Bone marrow (tissue), 2 donors: ENCODE measurements at regions not wholly inside any gene's neighbourhood (a gene's known extent, or its start where the extent isn't known, plus 50 kb on each side); places are given as distances from the start of the nearest gene placed in this dataset.

ENCODE experiments used
- DNase-seq, 2 donors: peaks; one replicate each; lab custom pipeline; 2025; lab: John Stamatoyannopoulos, UW

DNA sequence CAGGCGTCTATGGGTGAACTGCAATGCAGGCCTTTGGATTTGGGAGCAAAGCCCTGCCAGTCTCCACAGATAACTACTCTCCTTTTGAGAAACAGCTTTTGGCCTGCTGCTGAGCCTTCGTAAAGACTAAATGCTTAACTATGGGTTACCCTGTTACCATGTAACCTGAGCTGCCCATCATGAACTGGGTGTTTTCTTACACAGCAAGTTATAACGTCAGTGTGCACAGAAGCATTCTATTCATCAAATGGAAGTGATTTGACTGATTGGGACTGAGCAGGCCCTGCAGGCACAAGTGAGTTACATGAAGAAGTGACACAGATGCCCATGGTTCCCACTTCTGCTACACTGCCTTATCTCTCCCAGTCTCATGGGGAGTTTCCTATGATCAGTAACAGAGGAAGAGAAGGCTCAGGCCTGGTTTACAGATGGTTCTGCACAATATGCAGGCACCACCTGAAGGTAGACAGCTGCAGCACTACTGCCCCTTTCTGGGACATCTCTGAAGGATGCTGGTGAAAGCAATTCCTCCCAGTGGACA is 319.1 kb downstream of the CD83 start:
- DNase-seq: no peak

DNA sequence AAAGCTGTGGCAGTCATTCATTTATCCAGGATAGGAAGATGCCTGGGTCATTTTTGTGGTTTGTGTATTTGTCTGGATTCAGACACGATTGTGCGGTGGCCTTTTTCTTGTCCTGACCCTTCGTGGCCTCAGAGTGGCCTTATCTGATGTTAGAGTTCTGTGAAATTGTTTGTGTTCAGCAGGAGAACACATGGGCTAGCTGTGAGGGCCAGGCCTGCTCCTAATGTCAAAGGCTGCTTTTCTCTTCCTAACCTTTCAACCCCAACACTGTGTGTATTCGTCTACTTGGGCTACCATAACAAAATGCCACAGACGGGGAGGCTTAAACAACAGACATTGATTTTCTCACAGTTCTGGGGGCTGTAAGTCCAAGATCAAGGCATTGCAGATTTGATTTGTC is 321.8 kb downstream of the CD83 start:
- no peak for DNase-seq

GRCh38 chr6:14440215-14440910 is 322.8 kb downstream of the CD83 start:
- no peak for DNase-seq

- no peak for DNase-seq
Observed at GRCh38 chr6:14440940-14441781, 323.6 kb downstream of the CD83 start.

- peak in 1 of 2 donors; percentile 58 for DNase-seq
Observed at GRCh38 chr6:14442242-14442641, 324.7 kb downstream of the CD83 start.

DNA sequence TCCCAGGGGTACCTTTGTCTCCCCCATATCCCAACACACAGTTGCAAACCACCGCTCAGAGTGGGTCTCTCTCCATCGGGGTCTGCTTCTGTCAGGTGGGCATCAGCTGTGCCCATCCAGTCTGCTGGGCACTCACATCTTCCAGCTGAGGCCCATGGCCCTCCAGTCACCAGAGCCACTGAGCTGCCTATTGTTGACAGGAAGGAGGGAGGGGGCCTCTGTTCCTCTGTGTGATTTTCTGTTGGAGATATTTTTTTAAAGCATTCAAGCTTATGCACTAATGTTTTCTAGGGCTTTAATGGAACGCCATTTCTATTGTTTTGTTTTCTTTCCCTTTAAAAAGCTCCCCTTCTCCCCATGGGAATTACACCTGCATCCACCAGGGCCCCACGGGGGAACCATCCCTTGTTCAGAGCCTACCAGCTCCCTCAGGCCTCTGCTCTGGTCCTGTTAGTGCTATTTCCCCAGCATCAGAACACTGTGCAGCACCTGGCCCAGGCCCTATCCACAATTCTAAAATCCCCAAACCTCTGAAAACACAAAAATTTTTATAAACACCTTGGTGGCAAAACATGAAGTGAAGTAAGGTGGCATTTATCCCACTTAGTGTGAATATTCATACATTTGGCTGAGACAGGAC is 326.2 kb downstream of the CD83 start:
- DNase-seq: no peak

DNA sequence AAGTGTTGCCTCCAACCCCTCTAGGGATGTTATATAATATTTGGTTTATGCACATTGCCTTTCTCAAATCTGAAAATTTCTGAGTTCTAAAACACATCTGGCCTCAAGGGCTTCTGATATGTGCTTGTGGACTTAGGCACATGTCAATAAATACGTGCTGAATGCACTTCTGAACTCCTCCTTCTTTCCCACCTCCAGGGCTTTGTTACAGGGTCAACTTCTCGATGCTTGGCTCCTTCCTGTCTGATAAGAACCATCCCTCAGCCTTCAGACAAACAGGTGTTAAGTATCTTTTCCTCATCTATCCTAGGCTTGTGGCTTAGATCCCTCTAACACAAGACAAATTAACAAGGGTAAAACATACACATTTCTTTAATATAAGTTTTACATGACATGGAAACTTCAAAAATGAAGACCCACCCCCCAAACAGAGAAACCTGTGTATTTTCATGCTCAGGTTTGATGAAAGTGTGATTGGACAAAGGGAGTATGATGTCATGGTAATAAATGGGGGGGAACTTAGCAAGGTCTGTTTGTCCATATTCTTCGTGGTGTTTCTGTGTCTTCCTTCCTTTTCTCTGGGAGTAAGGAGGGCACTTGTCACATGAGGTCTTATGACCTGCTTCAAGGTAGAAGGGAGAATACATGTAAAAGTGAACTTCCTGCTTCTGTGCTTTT is 326.9 kb downstream of the CD83 start:
- DNase-seq: no peak

GRCh38 chr6:14447240-14447639 is 329.7 kb downstream of the CD83 start:
- DNase-seq: no peak

DNA sequence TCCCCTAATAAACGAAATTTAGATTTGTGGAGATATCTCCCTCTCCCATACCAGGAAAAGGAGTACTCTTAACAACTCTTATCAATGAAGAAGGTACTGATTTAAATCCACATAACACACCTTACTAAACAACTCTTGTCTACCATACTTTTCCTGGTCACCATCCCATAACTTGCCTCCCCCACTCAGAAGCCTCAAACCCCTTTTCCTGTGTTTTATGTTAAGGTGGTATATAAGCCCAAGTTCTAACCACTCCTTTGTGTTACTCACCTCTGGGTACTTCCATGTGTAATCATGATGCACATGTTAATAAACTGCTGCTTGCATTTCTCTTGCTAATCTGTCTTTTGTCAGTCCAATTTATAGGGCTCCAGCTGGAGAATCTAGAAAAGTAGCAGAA is 330.7 kb downstream of the CD83 start:
- no peak for DNase-seq

GRCh38 chr6:14450133-14450504 is 332.5 kb downstream of the CD83 start:
- no peak for DNase-seq

DNA sequence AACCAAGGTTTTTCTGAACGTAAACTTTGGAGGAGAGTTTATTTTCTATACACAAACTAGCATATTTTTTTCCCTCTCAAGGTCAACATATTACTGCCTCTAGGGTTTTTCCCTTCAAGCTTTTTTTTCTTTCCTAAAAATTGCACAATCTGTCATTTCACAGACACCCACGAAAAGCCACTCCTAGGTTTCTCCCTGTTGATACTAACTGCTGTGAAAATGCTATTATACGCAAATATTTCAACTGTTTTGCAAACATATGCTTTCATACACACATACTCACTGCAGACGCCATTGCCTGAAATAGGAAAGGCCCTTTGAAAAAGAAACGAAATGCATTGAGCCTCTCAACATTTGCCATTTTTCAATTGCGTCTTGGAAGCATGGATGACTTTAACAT is 333.0 kb downstream of the CD83 start:
- no peak for DNase-seq

- DNase-seq: no peak
Observed at GRCh38 chr6:14451594-14452374, 334.2 kb downstream of the CD83 start.

DNA sequence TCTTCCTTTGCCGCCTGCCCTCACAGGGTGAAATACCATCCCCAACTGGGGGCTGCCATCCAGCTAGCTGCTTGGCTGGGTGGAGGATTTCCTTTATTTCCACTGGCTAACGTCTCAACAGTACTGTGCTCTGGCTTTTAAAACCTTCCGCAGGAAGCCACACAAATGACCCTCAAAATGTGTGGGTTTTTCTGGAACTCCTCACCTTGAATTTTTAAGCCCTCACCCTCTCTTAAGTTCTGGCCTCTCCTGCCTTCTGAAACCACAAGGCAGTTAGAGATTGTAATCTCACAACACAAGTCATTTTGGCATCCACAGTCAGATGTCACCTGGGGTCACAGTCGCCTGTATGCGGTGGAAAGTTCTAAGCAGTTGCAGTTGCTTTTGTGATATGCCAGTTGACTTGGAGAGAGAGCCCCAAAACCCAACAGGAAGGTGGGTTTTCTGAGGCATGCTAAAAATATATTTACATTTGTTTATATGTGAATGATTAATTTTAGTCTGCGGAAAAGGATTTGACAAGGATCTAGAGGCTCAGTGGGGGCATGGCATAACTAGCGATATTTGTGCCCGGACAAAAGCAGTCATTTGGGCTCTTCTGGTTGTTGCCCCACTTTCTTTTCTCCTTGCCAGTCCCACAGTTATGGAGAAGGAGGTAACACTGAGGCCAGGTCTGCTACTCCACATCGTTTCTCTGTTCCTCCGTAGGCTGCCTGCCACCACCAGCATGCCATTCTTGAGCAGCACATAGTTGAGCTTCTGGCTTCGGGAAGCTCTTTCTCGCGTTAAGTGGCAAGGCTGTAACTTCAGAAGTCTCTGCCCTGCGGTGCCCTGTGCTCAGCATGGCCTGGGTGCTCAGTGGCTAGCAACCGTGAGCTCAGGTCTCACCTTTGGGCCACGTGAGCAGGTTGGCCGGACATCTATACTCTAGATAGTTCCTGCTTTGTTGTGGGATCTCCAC is 335.3 kb downstream of the CD83 start:
- peak in 1 of 2 donors; percentile 61 for DNase-seq

DNA sequence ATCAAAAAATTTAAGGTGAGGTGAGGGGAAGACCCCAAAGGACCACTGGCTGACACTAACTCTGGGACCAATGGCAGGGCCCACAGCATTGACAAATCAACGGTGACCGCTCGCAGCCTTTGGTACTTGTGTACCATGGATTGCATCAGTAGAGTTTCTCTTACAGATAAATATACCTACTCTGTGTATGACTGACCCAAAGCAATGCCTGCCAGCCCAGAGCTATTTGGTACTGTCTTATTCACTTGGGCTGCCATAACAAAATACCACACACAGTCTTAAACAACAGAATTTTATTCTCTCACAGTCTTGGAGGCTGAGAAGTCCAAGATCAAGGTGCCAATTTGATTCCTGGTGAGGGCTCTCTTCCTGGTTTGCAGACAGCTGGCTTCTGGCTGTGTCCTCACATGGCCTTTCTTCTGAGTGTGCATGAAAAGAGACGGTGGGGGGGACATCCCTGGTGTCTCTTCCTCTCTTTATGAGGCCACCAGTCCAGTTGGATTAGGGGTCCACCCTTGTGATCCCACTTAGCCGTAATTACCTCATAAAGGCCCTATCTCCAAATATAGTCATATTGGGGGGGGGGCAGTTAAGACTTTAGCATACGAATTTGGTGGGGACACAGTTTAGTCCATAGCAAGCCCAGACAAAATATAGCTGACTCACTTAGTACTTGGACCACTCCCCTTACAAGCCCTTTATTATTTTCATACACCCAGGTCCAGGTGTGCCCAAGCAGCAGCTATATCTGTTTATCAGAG is 336.3 kb downstream of the CD83 start:
- DNase-seq: no peak

GRCh38 chr6:14454473-14454775 is 336.9 kb downstream of the CD83 start:
- DNase-seq: no peak

DNA sequence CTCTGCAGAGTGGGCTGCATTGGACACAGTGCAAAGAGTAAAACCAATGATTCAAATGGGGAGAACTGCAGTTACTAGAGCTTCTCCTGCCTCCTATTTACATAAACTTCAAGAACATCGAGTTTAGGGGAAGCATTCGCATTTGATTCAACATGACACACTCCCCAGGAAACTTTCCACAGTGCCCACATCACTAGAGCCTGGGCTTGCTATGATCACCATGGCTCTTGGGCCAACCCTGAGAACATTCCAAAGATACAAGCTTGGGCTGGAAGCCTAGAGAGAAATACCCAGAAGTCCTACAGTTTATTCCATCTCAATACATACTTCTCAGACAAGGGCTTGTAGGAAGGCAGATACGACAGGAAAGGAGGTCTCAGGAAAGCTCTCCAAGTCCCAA is 337.9 kb downstream of the CD83 start:
- no peak for DNase-seq

GRCh38 chr6:14455876-14456648 is 338.5 kb downstream of the CD83 start:
- DNase-seq: no peak

- no peak for DNase-seq
Observed at GRCh38 chr6:14456941-14457340, 339.4 kb downstream of the CD83 start.
